EH (cell line): ENCODE measurements at regions not wholly inside any gene's neighbourhood (a gene's known extent, or its start where the extent isn't known, plus 50 kb on each side); places are given as distances from the start of the nearest gene placed in this dataset.
A peak's percentile ranks its signal among the peaks of the same experiment; 100 is the strongest.

Experiments used
- DNase-seq: peaks from one replicate; pipeline ENCODE4 v3.0.0-alpha.2; 2015; ENCODE audit warnings: low read depth

DNA sequence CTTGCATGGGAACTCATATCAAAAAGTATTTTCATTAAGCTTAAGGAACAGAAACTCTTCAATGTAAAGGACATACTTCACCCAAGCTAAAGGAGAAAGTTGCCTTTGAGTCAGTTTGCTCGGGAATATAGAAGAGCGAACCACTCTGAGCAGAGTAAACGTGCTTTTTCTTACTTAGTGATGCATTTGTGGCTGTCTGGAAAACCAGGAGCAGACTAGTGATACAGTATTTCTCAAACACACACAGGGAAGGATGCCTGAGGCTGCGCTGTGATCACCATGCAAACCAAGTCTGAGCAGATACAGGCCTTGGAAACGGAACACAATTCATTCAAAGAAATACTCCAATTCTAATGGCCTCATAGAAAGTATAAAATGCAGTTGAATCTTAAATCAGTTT, 121.0 kb upstream of the CDIN1 start:
- DNase-seq = no peak

DNA sequence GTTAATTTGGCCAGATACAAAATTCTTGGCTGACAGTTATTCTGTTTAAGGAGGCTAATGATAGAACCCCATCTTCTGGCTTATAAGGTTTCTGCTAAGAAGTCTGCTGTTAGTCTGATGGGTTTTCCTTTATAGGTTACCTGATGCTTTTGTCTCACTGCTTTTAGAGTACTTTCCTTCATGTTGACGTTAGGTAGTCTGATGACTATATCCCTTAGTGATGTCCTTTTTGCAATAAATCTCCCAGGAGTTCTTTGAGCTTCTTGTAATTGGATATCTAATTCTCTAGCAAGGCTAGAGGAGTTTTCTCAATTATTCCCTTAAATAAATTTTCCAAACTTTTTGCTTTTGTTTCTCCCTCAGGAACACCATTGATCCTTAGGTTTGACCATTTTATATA, 114.1 kb upstream of the CDIN1 start:
- DNase-seq = peak; percentile 19

DNA sequence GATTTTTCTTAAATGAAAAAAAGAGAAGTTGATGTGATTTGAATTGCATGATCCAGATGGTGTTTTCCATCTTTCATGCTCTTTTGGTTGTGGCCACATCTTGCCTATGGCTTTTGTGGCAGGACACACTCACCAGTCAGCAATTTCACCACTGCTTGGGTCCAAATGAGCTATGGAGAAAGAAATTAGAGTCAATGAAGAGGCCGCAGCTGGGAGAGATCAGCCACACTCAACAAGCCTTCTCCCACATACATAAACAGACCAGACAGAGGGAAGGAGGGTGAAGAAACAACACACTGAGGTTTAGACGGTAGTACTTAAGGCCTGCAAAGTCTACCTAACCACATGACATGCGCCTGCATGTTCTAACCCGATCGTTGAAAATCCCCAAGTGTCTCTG, 110.7 kb upstream of the CDIN1 start:
- DNase-seq = peak; percentile 92

DNA sequence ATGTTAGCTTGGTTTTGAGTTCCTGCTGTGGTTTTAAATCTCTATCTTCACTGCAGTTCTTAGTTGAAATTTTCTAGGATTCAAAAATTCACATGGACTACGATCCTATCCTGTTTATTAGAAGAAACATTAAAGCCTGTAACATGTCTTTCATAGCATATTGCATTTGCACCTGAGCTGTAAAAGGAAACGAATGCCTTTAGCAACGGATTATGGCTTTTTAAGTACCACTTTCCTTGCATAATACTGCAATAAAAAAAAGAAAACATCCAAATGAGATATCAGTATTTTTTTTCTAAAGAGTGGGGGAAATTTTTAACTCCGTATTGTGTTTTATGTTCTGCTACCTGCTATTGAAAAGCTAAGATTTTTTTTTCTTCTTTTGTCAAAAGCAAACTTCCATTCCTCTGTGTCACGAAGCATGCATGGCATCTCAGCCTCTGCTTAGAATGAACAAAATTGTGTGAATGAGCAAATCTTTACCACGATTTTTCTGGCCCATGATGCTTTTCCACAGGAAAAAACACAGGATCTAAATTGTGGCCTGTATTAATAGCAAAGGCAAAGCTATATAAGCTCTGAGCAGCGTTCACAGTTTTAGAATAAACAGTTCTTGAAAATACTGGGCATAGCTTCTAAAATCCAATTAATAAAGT, 110.0 kb upstream of the CDIN1 start:
- peak; percentile 75 for DNase-seq

GRCh38 chr15:36472672-36473071, 106.8 kb upstream of the CDIN1 start:
- no peak for DNase-seq

DNA sequence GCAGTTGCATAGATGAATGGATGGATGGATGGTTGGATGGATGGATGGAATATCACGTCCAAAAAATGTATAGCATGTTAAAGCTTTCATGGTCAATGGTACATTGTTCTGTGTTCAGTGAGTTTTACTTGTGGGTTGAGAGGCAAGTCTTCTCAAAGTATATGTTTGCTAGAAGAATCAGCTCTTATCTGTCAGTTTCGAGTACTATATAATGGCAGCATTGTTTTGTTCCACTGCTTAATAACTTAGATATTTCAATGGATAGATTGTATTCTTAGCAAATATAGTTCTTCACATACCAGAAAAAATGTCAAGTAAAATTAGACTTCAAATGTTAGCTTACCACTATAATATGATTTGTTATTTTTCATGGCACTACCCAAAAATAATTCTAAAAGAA, 100.9 kb upstream of the CDIN1 start:
- DNase-seq = no peak

- DNase-seq = peak; percentile 21
These were observed 100.1 kb upstream of the CDIN1 start for GRCh38 chr15:36479200-36479896.

DNA sequence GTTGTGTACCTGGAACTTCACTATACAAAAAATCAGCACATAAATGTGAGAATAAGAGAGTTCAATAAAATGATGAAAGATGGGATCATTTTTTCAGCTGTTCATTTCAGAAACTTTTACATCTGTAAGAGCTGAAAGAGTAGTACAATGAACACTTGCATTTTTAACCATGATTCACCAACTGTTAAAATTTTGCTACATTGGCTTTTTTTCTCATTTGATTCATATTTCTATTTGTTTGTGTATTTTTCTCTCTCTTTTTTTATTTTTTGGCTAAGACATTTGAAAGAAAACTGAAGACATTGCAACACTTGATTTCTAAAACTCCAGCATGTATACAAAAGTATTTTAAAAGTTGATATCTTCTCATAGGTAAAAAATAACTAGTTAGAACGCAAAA, 98.3 kb upstream of the CDIN1 start:
- DNase-seq = no peak

GRCh38 chr15:36483409-36483808, 96.0 kb upstream of the CDIN1 start:
- no peak for DNase-seq

DNA sequence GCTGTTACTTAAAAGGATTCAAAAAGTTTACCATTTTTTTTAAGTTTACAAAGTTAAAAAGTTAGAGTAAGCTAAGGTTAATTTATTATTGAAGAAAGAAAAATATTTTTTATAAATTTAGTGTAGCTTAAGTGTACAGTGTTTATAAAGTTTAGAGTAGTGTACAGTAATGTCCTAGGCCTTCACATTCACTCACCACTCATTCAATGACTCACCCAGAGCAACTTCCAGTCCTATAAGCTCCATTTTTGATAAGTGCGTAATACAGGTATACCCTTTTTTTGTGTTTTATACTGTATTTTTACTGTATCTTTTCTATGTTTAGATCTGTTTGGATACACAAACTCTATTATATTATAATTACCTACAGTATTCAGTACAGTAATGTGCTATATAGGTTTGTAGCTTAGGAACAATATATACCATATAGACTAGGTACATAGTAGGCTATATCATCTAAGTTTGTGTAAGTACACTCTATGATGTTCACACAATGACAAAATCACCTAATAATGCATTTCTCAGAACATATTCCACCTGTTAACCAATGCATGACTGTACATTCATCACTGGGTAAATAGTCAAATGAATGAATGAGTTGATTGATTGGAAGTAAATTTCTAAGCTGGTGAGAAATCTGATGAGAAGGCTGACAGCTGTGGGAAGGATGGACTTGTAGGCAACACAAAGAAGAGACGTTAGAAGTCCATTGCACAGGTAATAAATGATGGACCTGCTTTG, 95.2 kb upstream of the CDIN1 start:
- DNase-seq = peak; percentile 43

DNA sequence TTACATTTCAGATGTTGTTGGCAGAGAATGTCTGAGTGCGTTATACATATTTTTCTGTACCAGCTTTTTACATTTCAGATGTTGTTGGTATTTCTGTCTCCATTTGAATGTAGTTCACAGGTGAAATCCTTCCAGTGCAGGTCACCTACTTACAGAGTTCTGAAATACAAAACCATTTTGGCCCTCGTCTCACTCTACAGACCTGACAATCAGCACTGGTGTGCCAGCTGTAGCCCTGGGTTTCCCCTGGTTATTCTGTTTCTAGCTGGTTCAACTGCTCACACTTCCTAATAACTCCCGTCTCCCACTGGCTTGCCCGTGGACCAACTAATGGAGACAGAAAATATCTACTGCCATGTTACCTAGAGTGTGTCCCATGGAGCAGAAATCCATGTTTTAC, 87.5 kb upstream of the CDIN1 start:
- DNase-seq = no peak

- DNase-seq = no peak
These were observed 83.9 kb upstream of the CDIN1 start for GRCh38 chr15:36495456-36495991.

- no peak for DNase-seq
These were observed 81.5 kb upstream of the CDIN1 start for GRCh38 chr15:36497901-36498300.

- DNase-seq = no peak
These were observed 81.0 kb upstream of the CDIN1 start for GRCh38 chr15:36498401-36498800.

- DNase-seq = peak; percentile 24
These were observed 80.5 kb upstream of the CDIN1 start for GRCh38 chr15:36498916-36499315.

GRCh38 chr15:36499412-36500389, 79.7 kb upstream of the CDIN1 start:
- peak; percentile 43 for DNase-seq

- DNase-seq = peak; percentile 76
These were observed 78.3 kb upstream of the CDIN1 start for GRCh38 chr15:36501063-36501678.

GRCh38 chr15:36502509-36502908, 76.9 kb upstream of the CDIN1 start:
- DNase-seq = no peak

DNA sequence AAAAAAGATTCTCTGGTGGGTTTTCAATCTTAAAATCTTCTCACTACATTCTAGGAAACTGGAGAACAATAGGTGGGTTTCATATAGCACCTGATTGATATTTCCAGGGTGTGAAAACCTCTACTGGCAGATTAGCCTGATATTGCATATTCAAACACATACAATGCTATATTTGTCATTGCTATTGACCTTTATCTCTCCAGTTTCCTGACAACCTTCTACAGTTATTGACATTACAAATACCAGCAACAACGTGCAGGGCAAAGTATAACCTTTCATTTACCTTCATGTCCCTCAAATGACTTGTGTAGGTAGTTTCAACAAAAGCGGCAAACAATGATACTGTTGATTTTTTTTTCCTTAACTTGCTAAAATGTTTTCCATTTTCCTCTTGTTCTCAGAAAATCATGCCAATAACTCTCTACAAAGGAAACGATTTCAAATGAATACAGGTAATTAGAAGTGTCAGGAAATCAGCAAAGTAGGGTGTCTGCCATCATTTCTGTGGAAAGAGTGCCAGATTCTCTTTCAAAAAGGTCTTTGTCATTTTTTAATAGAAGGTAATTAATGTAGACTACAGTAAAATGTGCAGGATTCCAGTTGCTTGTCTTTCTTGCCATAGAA, 72.6 kb upstream of the CDIN1 start:
- no peak for DNase-seq

DNA sequence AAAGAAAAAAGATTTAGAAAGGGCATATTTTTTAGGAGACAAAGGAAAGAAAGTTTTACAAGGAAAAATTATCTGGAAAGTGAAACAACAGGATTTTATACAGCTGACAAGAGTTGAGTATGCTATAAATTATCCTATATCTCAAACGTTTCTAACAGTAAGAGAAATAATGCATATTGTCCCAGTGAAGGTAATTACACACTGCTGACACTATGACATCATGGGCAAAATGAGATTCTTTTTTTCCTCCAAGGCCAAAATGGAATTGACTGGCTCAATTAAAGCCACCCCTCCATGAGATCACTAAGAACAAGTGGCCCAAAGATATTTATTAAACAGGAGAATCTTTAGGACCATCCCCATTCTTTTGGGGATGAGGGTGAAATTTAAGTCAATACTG, 72.0 kb upstream of the CDIN1 start:
- DNase-seq = no peak

DNA sequence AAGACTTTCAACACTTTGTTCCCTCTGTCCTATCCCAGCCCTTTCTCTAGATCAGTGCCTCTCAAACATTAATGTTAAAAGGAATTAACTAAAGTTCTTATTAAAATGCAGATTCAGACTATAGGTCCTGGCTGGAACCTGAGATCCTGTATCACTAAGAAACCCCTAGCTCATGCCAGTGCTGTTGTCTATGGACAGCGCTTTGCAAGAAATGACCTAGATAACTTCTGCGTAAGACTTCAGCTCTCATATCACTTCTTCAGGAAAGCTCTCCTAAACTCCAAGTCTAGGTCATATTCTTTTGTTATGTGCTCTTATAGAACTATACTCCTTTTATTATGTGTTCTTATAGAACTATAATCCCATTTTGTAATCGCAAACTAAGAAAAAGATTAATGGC, 67.8 kb upstream of the CDIN1 start:
- no peak for DNase-seq
